ENCODE measurements at regions not wholly inside any gene's neighbourhood (a gene's known extent, or its start where the extent isn't known, plus 50 kb on each side); places are given as distances from the start of the nearest gene placed in this dataset.

- POLR2A ChIA-PET, result no interaction called here
- TF ChIP-seq KLF16 (CRISPR knock-in tag; IDR thresholded peaks at IDR 0.05), result no peak
- TF ChIP-seq ZBTB40 (IDR thresholded peaks at IDR 0.05), result no peak
- TF ChIP-seq ZBTB40 (CRISPR knock-in tag; IDR thresholded peaks at IDR 0.05), result no peak
- no peak for TF ChIP-seq EP300 (IDR thresholded peaks at IDR 0.05; ENCODE audit: low read depth in 2 of 2, low read length in 2 of 2)
- TF ChIP-seq EP300 (CRISPR knock-in tag; IDR thresholded peaks at IDR 0.05; ENCODE audit: borderline replicate concordance), result no peak
- TF ChIP-seq ZNF598 (CRISPR knock-in tag; IDR thresholded peaks at IDR 0.05; ENCODE audit: borderline replicate concordance), result no peak
- no peak for TF ChIP-seq CCDC6 (CRISPR knock-in tag; IDR thresholded peaks at IDR 0.05)
- TF ChIP-seq ZBTB46 (CRISPR knock-in tag; IDR thresholded peaks at IDR 0.05; ENCODE audit: borderline replicate concordance), result no peak
- TF ChIP-seq HBP1 (CRISPR knock-in tag; IDR thresholded peaks at IDR 0.05; ENCODE audit: low read depth), result no peak
- TF ChIP-seq MEIS2 (CRISPR knock-in tag; IDR thresholded peaks at IDR 0.05), result no peak
- TF ChIP-seq ZNF431 (CRISPR knock-in tag; IDR thresholded peaks at IDR 0.05; ENCODE audit: borderline replicate concordance, low read depth), result no peak
Measured at GRCh38 chr2:192876698-192877097, 682.0 kb upstream of the TMEFF2 start.

More at GRCh38 chr2:192876698-192877097, 682.0 kb upstream of the TMEFF2 start:
- no peaks in the 10 kb centered on the region for H4K20me1 ChIP-seq (ENCODE audit: insufficient read depth, low read length)
- ATAC-seq (no peak), DNase-seq (ENCODE audit: low spot score) (no peak), FAIRE-seq (no peak)
- H3K27me3 ChIP-seq (ENCODE audit: control insufficient read depth in 1 of 2, insufficient read depth in 2 of 2, low read length in 2 of 2), result no peaks in the 10 kb centered on the region
- H2AFZ ChIP-seq (ENCODE audit: low read length), result no peak overlapping the region
- no TSS peak for BruUV-seq (replicated peaks)
- intact Hi-C loops (cut with micrococcal nuclease; ENCODE audit: unreplicated experiment), result no loop called here
- no peaks in the 10 kb centered on the region for H3K4me1 ChIP-seq (ENCODE audit: insufficient read depth, low read length)
- in situ Hi-C loops (cut with HindIII; ENCODE audit: extremely low pct_ligation_motif_present, low pct_unique_long_range_greater_than_20kb), result no loop called here
- H3K4me2 ChIP-seq (ENCODE audit: low read depth, low read length), result no peak overlapping the region
- H3K9ac ChIP-seq (ENCODE audit: insufficient read depth, low read depth, low read length), result no peak overlapping the region
- no peak overlapping the region for H3K4me3 ChIP-seq (replicated peaks in 1 of 3; ENCODE audit: insufficient read depth in 1 of 3, low read depth in 2 of 3, low read length in 3 of 3)
- H3K36me3 ChIP-seq (replicated peaks in 1 of 2; ENCODE audit: control insufficient read depth in 1 of 2, insufficient read depth in 2 of 2, low read length in 2 of 2), result no peaks in the 10 kb centered on the region
- no peaks in the 10 kb centered on the region for H3K9me3 ChIP-seq (ENCODE audit: low read length)
- 3% methylated on average over 2 of the region's 2 CpGs for WGBS (ENCODE audit: low lambda C conversion rate)
- H3K27ac ChIP-seq (ENCODE audit: extremely low read length, insufficient read depth, low read length), result no peak overlapping the region
- CTCF ChIA-PET (ENCODE audit: low intra/inter-chr PET ratio, low total read pairs), result no interaction called here
- H3K79me2 ChIP-seq (ENCODE audit: insufficient read depth, low read length), result no peaks in the 10 kb centered on the region
